HG02943 (cell line): ENCODE measurements at regions not wholly inside any gene's neighbourhood (a gene's known extent, or its start where the extent isn't known, plus 50 kb on each side); places are given as distances from the start of the nearest gene placed in this dataset.
A peak's percentile ranks its signal among the peaks of the same experiment; 100 is the strongest.
"Not testable (repeated sequence)": the region's sequence is repeated elsewhere in the genome, so short reads cannot be mapped to it uniquely, and the experiment has no call there.

Experiments
- ATAC-seq: cut with Tn5 transposase; IDR thresholded peaks from one replicate; pipeline ENCODE4 v1.9.1; 2021; ENCODE audit warnings: mild to moderate bottlenecking, low read depth, moderate library complexity; ENCODE audit not compliant: unreplicated experiment

DNA sequence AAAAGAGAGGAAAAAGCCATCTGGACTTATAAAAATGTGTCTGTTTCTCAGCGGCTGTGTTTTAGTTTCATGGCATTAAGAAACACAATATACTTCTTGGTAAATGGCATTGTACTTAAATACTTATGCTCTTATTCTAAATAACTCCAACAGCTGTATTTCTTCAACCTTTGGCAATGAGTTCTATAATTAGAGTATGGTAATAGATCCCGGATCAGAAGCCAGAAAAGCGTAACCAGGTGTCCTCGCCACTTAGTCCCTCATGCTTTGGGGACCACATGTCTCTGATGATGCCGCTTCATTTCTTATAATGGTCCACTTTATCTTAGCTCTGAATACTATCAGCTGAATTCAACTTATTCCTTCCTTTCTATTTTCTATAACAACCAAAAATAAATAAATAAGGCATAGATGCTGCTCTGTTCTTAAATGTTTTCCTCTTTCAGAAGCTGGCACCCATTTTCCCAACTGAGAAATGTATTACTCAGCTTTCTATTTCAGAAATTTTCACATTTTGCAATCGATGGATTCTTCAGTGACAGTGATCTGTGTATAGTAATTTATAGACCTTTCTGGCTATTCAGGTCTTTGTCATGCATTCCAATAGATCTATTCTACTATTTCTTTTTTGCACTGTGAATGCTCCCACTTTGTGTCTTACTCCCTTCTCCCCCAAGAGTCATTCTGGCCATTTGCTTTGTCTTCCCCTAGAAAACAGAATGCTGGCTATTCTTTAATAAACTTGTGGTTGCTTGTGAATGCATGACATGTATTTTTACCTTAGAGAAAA, 87.6 kb upstream of the KBTBD8 start:
- ATAC-seq: no peak

DNA sequence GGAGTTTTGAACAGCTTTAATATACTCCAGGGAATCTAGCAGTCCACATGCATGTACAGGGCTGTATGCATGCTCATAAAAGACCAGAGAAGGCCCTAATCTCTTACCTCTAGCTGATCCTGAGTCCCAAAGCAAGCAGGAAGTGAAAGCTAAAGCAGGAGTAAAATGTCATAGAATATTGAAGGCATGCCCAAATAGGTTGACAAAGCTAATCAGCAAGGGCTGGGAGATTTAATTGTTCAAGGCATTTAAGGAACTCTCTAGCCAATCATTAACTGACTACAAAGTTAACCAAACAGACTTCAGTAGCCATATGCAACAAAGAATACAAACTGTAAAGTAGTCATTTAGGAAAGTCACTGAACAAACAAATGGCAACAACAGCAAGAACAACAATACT, 85.8 kb upstream of the KBTBD8 start:
- no peak for ATAC-seq

- no peak for ATAC-seq
Observed at GRCh38 chr3:66922058-66922457, 76.0 kb upstream of the KBTBD8 start.

DNA sequence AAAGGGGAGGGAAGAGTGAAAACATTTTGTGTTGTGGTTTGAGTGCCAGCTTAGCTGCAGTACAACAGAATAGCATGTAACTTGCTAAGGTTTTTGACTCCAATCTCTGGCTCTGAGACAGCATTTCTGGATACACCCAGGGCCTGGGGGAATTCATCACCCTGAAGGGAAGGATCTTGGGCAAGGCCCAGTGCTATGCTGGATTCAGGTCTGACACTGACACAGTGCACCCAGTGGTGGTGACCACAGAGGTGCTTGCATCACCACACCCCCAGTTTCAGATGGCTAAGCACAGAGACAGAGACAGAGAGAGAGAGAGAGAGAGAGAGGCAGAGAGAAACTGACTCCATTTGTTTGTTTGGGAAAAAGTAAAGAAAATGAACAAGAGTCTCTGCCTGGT, 74.1 kb upstream of the KBTBD8 start:
- ATAC-seq: no peak

DNA sequence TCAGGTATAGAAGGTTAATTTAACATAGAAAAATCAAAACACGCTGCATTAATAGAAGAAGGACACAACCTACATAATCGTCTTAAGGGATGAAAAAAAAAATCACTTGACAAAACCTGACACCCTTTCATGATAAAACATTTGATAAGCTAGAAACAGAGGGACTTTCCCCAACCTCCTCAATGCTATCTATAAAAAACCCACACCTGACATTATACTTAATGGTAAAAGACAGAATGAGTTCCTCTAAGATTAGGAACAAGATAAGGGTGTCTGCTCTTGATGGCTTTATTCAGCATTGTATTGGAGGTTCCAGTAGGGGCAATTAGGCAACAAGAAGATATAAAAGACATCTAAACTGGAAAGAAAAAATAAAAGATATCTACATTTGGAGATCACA, 69.9 kb upstream of the KBTBD8 start:
- no peak for ATAC-seq

- ATAC-seq: no peak
Observed at GRCh38 chr3:66931291-66931690, 66.8 kb upstream of the KBTBD8 start.

- no peak for ATAC-seq
Observed at GRCh38 chr3:66931699-66932098, 66.4 kb upstream of the KBTBD8 start.

GRCh38 chr3:66933233-66933632, 64.9 kb upstream of the KBTBD8 start:
- no peak for ATAC-seq

DNA sequence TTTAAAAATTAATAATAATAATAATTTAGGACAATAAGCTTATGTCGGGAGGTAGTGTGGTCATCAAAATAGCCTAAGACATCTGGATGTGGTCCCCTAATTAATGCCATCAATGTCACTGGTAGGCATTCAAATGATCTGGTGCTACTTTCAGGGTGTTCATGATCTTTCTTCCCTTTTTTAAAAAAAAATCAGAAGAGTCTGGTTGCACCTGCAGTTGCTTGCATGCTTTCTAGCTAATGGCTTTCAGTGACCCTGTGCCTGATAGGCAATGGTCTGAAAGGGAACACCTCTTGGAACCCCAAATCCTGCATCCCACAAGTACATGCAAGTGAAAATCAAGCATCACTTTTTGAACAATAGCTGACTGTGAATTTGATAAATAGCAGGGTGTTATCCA, 64.1 kb upstream of the KBTBD8 start:
- ATAC-seq: no peak

DNA sequence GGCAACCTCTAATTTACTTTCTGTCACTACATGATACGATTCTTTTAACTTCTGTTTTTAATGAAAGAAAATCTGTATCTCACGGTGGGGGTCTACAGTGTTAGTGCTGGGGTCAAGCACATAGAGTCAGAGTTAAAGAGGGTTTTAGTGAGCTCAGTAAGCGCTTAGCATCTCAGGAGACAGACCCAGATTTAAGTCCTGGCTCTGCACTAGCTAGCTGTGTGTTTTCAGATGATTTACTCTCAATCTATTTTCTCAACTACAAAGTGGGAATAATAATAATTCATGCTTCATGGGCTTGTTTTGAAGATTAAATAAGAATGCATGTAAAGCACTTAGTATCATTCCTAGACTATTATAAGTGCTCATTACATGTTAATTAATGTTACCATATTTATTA, 63.4 kb upstream of the KBTBD8 start:
- ATAC-seq: no peak

DNA sequence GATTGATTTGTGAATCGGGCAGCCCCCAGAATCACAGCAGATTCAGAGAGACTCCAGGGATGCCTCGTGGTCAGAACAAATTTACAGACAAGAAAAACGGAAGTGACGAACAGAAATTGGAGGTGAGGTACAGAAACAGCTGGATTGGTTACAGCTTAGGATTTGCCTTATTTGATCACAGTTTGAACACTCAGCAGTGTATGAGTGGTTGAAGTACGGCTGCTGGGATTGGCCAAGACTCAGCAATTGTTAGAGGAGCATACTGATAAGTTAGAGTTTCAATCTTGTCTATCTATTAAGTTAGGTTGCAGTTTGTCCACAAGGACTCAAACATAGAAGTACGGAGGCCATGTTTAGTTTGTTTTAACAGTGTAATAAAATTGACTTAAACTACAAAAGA, 61.1 kb upstream of the KBTBD8 start:
- not testable (repeated sequence) for ATAC-seq

- ATAC-seq: peak; percentile 61
Observed at GRCh38 chr3:66938338-66938963, 59.7 kb upstream of the KBTBD8 start.

- ATAC-seq: no peak
Observed at GRCh38 chr3:66948041-66948440, 50.1 kb upstream of the KBTBD8 start.
